GM18507 (cell line): ENCODE measurements at regions not wholly inside any gene's neighbourhood (a gene's known extent, or its start where the extent isn't known, plus 50 kb on each side); places are given as distances from the start of the nearest gene placed in this dataset.
A peak's percentile ranks its signal among the peaks of the same experiment; 100 is the strongest.
"Not testable (repeated sequence)": the region's sequence is repeated elsewhere in the genome, so short reads cannot be mapped to it uniquely, and the experiment has no call there.

Experiments
- DNase-seq: peaks from one replicate; pipeline ENCODE4 v3.0.0; 2011; ENCODE audit warnings: low read depth; ENCODE audit not compliant: insufficient read length; ENCODE audit errors: extremely low spot score
- FAIRE-seq: peaks from 2 replicates; lab custom pipeline; 2011; peaks lifted over from hg19 to GRCh38; lab: Jason Lieb, UNC

- peak; percentile 73 for FAIRE-seq
- DNase-seq = no peak
These were observed 188.5 kb upstream of the AGR3 start for GRCh38 chr7:17070231-17070708.

GRCh38 chr7:17071866-17072265, 190.1 kb upstream of the AGR3 start:
- DNase-seq (no peak), FAIRE-seq (no peak)

- no peak for FAIRE-seq
These were observed 193.9 kb upstream of the AGR3 start for GRCh38 chr7:17075601-17076255.

GRCh38 chr7:17078298-17078697, 196.5 kb upstream of the AGR3 start:
- FAIRE-seq = no peak
- DNase-seq = no peak

More at GRCh38 chr7:17075601-17076255, 193.9 kb upstream of the AGR3 start:
- DNase-seq = no peak

- no peak for FAIRE-seq
- no peak for DNase-seq
These were observed 201.8 kb upstream of the AGR3 start for GRCh38 chr7:17083392-17084165.

GRCh38 chr7:17084166-17084475, 202.3 kb upstream of the AGR3 start:
- FAIRE-seq = no peak
- DNase-seq = no peak

GRCh38 chr7:17085186-17085585, 203.4 kb upstream of the AGR3 start:
- DNase-seq (no peak), FAIRE-seq (no peak)

- peak; percentile 12 for FAIRE-seq
- no peak for DNase-seq
These were observed 204.6 kb upstream of the AGR3 start for GRCh38 chr7:17086403-17086802.

GRCh38 chr7:17090751-17091150, 207.7 kb upstream of the AHR start:
- no peak for FAIRE-seq
- DNase-seq = no peak

- FAIRE-seq (no peak), DNase-seq (no peak)
These were observed 205.0 kb upstream of the AHR start for GRCh38 chr7:17093461-17093860.

- FAIRE-seq (no peak), DNase-seq (no peak)
These were observed 203.4 kb upstream of the AHR start for GRCh38 chr7:17094963-17095574.

- FAIRE-seq = no peak
- DNase-seq = no peak
These were observed 202.5 kb upstream of the AHR start for GRCh38 chr7:17095931-17096330.

- peak; percentile 45 for FAIRE-seq
These were observed 200.7 kb upstream of the AHR start for GRCh38 chr7:17097668-17098297.

GRCh38 chr7:17098515-17098914, 199.9 kb upstream of the AHR start:
- FAIRE-seq (no peak), DNase-seq (no peak)

More at GRCh38 chr7:17097668-17098297, 200.7 kb upstream of the AHR start:
- no peak for DNase-seq

- DNase-seq = no peak
- no peak for FAIRE-seq
These were observed 199.1 kb upstream of the AHR start for GRCh38 chr7:17099083-17099973.

- not testable (repeated sequence) for FAIRE-seq
These were observed 198.4 kb upstream of the AHR start for GRCh38 chr7:17099974-17100509.

GRCh38 chr7:17101207-17101696, 197.2 kb upstream of the AHR start:
- no peak for DNase-seq
- no peak for FAIRE-seq

More at GRCh38 chr7:17099974-17100509, 198.4 kb upstream of the AHR start:
- DNase-seq = not testable (repeated sequence)

- DNase-seq (no peak), FAIRE-seq (no peak)
These were observed 195.3 kb upstream of the AHR start for GRCh38 chr7:17103170-17103569.

- no peak for DNase-seq
- FAIRE-seq = no peak
These were observed 194.5 kb upstream of the AHR start for GRCh38 chr7:17103984-17104383.
